ENCODE measurements at regions not wholly inside any gene's neighbourhood (a gene's known extent, or its start where the extent isn't known, plus 50 kb on each side); places are given as distances from the start of the nearest gene placed in this dataset.

DNA sequence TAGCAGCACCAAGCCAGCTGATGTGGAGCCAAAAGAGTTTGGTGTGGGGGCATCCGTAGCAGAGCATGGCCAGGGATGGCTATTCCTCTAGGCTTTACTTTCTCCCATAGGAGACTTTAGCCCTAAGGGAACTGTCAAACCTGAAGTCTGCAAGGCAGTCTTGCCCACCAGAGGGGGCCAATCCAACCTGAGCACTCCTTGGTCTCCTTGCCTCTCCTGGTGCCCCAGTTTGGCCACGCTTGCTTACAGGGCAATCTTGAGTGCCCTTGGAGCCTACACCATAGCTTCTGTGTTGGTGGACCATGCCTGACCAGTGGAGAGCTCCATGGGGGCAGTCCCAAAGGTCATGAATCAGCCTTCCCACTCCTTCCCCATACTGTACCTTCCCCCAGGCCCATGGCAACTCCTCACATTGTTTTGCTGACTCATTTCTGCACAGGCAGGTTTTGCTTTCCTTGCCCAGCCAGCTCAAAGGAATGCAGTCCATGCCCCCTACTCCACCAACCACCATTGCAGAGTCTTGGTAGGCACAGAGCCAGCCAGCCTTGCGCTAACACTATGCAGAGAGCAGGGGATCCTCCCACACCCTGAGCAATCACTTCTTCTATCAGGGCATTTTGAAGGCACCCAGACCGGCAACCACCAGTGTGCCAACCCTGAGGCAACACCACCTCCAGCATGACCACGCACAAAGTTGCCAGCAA lies 1421.2 kb upstream of the RAG2 start:
- TF ChIP-seq CBX2 (IDR thresholded peaks at IDR 0.05; ENCODE audit: borderline replicate concordance, low read depth) (no peak), CTCF (IDR thresholded peaks at IDR 0.05) (no peak), POLR2A (IDR thresholded peaks at IDR 0.05; ENCODE audit: low read length) (no peak), BHLHE40 (IDR thresholded peaks at IDR 0.05; ENCODE audit: low read depth, low read length) (no peak), MYC (IDR thresholded peaks at IDR 0.05; ENCODE audit: borderline replicate concordance, low read length) (no peak), CEBPB (IDR thresholded peaks at IDR 0.05) (no peak), EP300 (IDR thresholded peaks at IDR 0.05) (no peak)
- TF ChIP-seq, protein P1, sequence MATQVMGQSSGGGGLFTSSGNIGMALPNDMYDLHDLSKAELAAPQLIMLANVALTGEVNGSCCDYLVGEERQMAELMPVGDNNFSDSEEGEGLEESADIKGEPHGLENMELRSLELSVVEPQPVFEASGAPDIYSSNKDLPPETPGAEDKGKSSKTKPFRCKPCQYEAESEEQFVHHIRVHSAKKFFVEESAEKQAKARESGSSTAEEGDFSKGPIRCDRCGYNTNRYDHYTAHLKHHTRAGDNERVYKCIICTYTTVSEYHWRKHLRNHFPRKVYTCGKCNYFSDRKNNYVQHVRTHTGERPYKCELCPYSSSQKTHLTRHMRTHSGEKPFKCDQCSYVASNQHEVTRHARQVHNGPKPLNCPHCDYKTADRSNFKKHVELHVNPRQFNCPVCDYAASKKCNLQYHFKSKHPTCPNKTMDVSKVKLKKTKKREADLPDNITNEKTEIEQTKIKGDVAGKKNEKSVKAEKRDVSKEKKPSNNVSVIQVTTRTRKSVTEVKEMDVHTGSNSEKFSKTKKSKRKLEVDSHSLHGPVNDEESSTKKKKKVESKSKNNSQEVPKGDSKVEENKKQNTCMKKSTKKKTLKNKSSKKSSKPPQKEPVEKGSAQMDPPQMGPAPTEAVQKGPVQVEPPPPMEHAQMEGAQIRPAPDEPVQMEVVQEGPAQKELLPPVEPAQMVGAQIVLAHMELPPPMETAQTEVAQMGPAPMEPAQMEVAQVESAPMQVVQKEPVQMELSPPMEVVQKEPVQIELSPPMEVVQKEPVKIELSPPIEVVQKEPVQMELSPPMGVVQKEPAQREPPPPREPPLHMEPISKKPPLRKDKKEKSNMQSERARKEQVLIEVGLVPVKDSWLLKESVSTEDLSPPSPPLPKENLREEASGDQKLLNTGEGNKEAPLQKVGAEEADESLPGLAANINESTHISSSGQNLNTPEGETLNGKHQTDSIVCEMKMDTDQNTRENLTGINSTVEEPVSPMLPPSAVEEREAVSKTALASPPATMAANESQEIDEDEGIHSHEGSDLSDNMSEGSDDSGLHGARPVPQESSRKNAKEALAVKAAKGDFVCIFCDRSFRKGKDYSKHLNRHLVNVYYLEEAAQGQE (IDR thresholded peaks at IDR 0.05): no peak
- TF ChIP-seq, protein P2, sequence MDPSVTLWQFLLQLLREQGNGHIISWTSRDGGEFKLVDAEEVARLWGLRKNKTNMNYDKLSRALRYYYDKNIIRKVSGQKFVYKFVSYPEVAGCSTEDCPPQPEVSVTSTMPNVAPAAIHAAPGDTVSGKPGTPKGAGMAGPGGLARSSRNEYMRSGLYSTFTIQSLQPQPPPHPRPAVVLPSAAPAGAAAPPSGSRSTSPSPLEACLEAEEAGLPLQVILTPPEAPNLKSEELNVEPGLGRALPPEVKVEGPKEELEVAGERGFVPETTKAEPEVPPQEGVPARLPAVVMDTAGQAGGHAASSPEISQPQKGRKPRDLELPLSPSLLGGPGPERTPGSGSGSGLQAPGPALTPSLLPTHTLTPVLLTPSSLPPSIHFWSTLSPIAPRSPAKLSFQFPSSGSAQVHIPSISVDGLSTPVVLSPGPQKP (IDR thresholded peaks at IDR 0.05; ENCODE audit: low read depth, low read length): no peak
- TF ChIP-seq, protein P3, sequence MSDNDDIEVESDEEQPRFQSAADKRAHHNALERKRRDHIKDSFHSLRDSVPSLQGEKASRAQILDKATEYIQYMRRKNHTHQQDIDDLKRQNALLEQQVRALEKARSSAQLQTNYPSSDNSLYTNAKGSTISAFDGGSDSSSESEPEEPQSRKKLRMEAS (IDR thresholded peaks at IDR 0.05): no peak
